ENCODE measurements at regions not wholly inside any gene's neighbourhood (a gene's known extent, or its start where the extent isn't known, plus 50 kb on each side); places are given as distances from the start of the nearest gene placed in this dataset.

DNA sequence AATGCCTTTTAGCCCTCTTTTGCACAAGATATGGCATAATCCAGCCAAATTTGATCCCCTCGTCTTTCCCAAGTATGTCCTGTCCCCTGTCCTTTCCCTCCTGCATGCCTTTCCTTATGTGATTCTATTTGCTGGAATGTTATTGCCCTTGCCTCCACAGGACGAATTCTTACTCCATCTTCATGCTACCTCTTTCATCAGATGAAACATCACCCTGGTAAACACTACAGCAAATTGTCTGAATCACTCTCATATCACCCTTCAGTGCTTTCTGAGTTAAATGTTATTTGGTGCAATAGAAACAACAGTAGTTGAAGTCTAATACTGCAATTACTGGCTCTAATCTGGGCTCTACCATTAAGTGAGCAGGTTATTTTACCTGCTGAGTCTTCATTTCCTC is 52.2 kb upstream of the FAT1 start:
- ATAC-seq (ENCODE audit: low read depth) (peak; percentile 54), DNase-seq (peak; percentile 44)
- no peak overlapping the region for H2AK5ac ChIP-seq (ENCODE audit: low read depth, low read length)
- H2BK15ac ChIP-seq (ENCODE audit: low read depth, low read length) = peak overlapping the region; percentile 27; the same call in 1 of the 3 replicates
- peak overlapping the region; percentile 42 for H2BK5ac ChIP-seq (ENCODE audit: low read depth, low read length, poor library complexity, severe bottlenecking)
- H4K20me1 ChIP-seq (ENCODE audit: insufficient read depth, low read length) = no peaks in the 10 kb centered on the region
- dilution Hi-C loops (cut with HindIII; ENCODE audit: low sequenced_read_pairs, unreplicated experiment) = no loop called here
- H2AFZ ChIP-seq (replicated peaks; ENCODE audit: low read length, poor library complexity) = no peak overlapping the region
- 0 out of 2 replicates have a peak overlapping the region, but pooled peaks have one; percentile 10 for H3K14ac ChIP-seq (replicated peaks; ENCODE audit: low read depth, low read length)
- ChIA-PET POLR2A (ENCODE audit: unreplicated experiment) (no interaction called here), CTCF (no interaction called here)
- no peaks in the 10 kb centered on the region for H3K9me3 ChIP-seq (ENCODE audit: control insufficient read depth, insufficient read depth, low read length)
- H3K4me1 ChIP-seq (ENCODE audit: control insufficient read depth, insufficient read depth, low read length) = peaks cover 14% of the 10 kb centered on the region
- in situ Hi-C loops (cut with MboI; ENCODE audit: low sequenced_read_pairs) = no loop called here
- no peak overlapping the region for H3K4me3 ChIP-seq (ENCODE audit: insufficient read depth, low read depth, low read length)
- H3K23ac ChIP-seq (ENCODE audit: low read depth, low read length) = no peak overlapping the region
- H4K91ac ChIP-seq (ENCODE audit: insufficient read depth, low read depth, low read length) = peak overlapping the region; percentile 65; the same call in 1 of the 2 replicates
- intact Hi-C loops (cut with micrococcal nuclease) = no loop called here
- H2BK120ac ChIP-seq (ENCODE audit: low read depth, low read length) = peak overlapping the region; percentile 39; the same call in 1 of the 2 replicates
- H3K56ac ChIP-seq (ENCODE audit: extremely low read depth, insufficient read depth, low read length) = no peak overlapping the region
- H3K79me1 ChIP-seq (ENCODE audit: low read depth in 1 of 2, low read length in 2 of 2) = no peaks in the 10 kb centered on the region
- H3K9ac ChIP-seq (ENCODE audit: low read depth, low read length) = no peak overlapping the region
- H3K9me1 ChIP-seq (ENCODE audit: insufficient read depth, low read length) = peaks cover 10% of the 10 kb centered on the region
- H4K8ac ChIP-seq (ENCODE audit: low read depth in 2 of 2, low read length in 2 of 2) = peak overlapping the region in 1 of 2 experiments; percentile 24; a peak in 1 of 4 replicates
- no peaks in the 10 kb centered on the region for H3K27me3 ChIP-seq (ENCODE audit: control insufficient read depth, insufficient read depth, low read length)
- H3K4me2 ChIP-seq (ENCODE audit: low read depth, low read length) = no peak overlapping the region
- H2AK9ac ChIP-seq (replicated peaks; ENCODE audit: low read depth, low read length, poor library complexity) = no peak overlapping the region
- 0 out of 2 replicates have a peak overlapping the region, but pooled peaks have one; percentile 38 for H2BK20ac ChIP-seq (ENCODE audit: low read depth, low read length)
- no peak overlapping the region for H3K27ac ChIP-seq (ENCODE audit: insufficient read depth, low read length)
- no TSS peak for BruUV-seq (replicated peaks)
- H3K4ac ChIP-seq (ENCODE audit: low read depth, low read length) = peak overlapping the region; percentile 37; the same call in 1 of the 2 replicates
- no peak for TF ChIP-seq CEBPB (IDR thresholded peaks at IDR 0.05; ENCODE audit: low read depth, low read length)
- TF ChIP-seq, protein P1, sequence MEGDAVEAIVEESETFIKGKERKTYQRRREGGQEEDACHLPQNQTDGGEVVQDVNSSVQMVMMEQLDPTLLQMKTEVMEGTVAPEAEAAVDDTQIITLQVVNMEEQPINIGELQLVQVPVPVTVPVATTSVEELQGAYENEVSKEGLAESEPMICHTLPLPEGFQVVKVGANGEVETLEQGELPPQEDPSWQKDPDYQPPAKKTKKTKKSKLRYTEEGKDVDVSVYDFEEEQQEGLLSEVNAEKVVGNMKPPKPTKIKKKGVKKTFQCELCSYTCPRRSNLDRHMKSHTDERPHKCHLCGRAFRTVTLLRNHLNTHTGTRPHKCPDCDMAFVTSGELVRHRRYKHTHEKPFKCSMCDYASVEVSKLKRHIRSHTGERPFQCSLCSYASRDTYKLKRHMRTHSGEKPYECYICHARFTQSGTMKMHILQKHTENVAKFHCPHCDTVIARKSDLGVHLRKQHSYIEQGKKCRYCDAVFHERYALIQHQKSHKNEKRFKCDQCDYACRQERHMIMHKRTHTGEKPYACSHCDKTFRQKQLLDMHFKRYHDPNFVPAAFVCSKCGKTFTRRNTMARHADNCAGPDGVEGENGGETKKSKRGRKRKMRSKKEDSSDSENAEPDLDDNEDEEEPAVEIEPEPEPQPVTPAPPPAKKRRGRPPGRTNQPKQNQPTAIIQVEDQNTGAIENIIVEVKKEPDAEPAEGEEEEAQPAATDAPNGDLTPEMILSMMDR (conservative IDR thresholded peaks at IDR 0.05; ENCODE audit: low read depth, low read length) = no peak
- TF ChIP-seq, protein P2, sequence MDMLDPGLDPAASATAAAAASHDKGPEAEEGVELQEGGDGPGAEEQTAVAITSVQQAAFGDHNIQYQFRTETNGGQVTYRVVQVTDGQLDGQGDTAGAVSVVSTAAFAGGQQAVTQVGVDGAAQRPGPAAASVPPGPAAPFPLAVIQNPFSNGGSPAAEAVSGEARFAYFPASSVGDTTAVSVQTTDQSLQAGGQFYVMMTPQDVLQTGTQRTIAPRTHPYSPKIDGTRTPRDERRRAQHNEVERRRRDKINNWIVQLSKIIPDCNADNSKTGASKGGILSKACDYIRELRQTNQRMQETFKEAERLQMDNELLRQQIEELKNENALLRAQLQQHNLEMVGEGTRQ (IDR thresholded peaks at IDR 0.05; ENCODE audit: low read depth, low read length) = no peak
- TF ChIP-seq POLR2A (IDR thresholded peaks at IDR 0.05; ENCODE audit: low read depth, low read length) = no peak
- TF ChIP-seq RAD21 (IDR thresholded peaks at IDR 0.05; ENCODE audit: low read length) = no peak
- TF ChIP-seq FOS (IDR thresholded peaks at IDR 0.05; ENCODE audit: low read depth, low read length) = no peak
- no peak for TF ChIP-seq NFE2L2 (IDR thresholded peaks at IDR 0.05; ENCODE audit: low read depth, low read length)
- TF ChIP-seq MAZ (IDR thresholded peaks at IDR 0.05; ENCODE audit: borderline replicate concordance, low read depth, low read length) = no peak
- no peak for TF ChIP-seq RCOR1 (IDR thresholded peaks at IDR 0.05; ENCODE audit: insufficient replicate concordance, low read length)
- no peak for TF ChIP-seq CHD1 (IDR thresholded peaks at IDR 0.05; ENCODE audit: low read depth, low read length)
- no peak for TF ChIP-seq MXI1 (IDR thresholded peaks at IDR 0.05; ENCODE audit: borderline replicate concordance, low read depth, low read length)
- no peak for TF ChIP-seq MAFK (IDR thresholded peaks at IDR 0.05; ENCODE audit: low read depth, low read length)
- TF ChIP-seq BHLHE40 (IDR thresholded peaks at IDR 0.05; ENCODE audit: low read depth, low read length) = no peak
- no peak for TF ChIP-seq RFX5 (IDR thresholded peaks at IDR 0.05; ENCODE audit: low read depth, low read length)
- TF ChIP-seq SMC3 (IDR thresholded peaks at IDR 0.05; ENCODE audit: low read depth, low read length) = no peak
- H3K18ac ChIP-seq (ENCODE audit: low read depth, low read length) = peak overlapping the region; percentile 34; the same call in 1 of the 2 replicates
- H4K5ac ChIP-seq (ENCODE audit: low read depth, low read length) = peak overlapping the region; percentile 8; the same call in 1 of the 2 replicates
- no CpG with 5 or more reads among the region's 2 CpGs for WGBS, 2 experiments (ENCODE audit: extremely low coverage in 2 of 2, insufficient read length in 1 of 2)
- H3K36me3 ChIP-seq (ENCODE audit: control insufficient read depth, insufficient read depth, low read length) = no peaks in the 10 kb centered on the region
